ENCODE measurements at regions not wholly inside any gene's neighbourhood (a gene's known extent, or its start where the extent isn't known, plus 50 kb on each side); places are given as distances from the start of the nearest gene placed in this dataset.

DNA sequence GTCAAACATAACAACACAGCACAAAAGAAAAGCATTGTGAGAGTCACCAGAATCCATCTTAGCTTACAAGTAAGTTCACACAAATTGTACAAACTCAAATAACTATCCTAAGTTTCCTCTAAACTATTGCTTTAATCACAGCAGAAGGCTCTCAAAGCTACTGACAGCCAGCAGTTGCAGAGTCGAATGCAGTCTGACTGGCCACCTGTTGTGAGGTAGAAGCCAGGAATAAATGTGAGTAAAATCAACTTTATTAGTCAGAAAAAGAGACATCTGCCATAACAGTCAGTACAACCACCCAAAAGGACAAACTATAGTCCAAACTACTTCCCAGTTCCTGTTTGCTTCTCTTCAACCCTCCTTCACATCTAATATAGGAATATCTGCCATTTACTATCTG is 231.7 kb upstream of the USP15 start:
- Mint-ChIP-seq H3K27ac (no peak overlapping the region), H3K4me1 (ENCODE audit: low read depth) (no peaks in the 10 kb centered on the region), H3K36me3 (ENCODE audit: low read depth) (no peaks in the 10 kb centered on the region), H3K27me3 (peaks cover 12% of the 10 kb centered on the region), H3K9me3 (peaks cover 4% of the 10 kb centered on the region), H3K4me3 (no peak overlapping the region)
- Histone ChIP-seq H3K27ac (ENCODE audit: low read depth in 1 of 2, low read length in 2 of 2) (no peak overlapping the region), H3K36me3 (ENCODE audit: insufficient read depth, low read length) (no peaks in the 10 kb centered on the region), H3K4me1 (ENCODE audit: insufficient read depth, low read length) (no peaks in the 10 kb centered on the region), H3K4me3 (ENCODE audit: low read length) (no peak overlapping the region), H3K27me3 (ENCODE audit: control insufficient read depth in 1 of 2, insufficient read depth in 2 of 2, low read length in 2 of 2) (no peaks in the 10 kb centered on the region), H3K9me3 (ENCODE audit: control insufficient read depth in 1 of 2, insufficient read depth in 1 of 2, low read length in 2 of 2) (no peaks in the 10 kb centered on the region)
- ATAC-seq (ENCODE audit: poor library complexity) (no peak), DNase-seq (no peak)
- intact Hi-C loops (cut with DNase I, micrococcal nuclease), result no loop called here
- TF ChIP-seq, protein P1, sequence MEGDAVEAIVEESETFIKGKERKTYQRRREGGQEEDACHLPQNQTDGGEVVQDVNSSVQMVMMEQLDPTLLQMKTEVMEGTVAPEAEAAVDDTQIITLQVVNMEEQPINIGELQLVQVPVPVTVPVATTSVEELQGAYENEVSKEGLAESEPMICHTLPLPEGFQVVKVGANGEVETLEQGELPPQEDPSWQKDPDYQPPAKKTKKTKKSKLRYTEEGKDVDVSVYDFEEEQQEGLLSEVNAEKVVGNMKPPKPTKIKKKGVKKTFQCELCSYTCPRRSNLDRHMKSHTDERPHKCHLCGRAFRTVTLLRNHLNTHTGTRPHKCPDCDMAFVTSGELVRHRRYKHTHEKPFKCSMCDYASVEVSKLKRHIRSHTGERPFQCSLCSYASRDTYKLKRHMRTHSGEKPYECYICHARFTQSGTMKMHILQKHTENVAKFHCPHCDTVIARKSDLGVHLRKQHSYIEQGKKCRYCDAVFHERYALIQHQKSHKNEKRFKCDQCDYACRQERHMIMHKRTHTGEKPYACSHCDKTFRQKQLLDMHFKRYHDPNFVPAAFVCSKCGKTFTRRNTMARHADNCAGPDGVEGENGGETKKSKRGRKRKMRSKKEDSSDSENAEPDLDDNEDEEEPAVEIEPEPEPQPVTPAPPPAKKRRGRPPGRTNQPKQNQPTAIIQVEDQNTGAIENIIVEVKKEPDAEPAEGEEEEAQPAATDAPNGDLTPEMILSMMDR (IDR thresholded peaks at IDR 0.05), result no peak
- POLR2A ChIA-PET, result no interaction called here
- CTCF ChIA-PET, result no interaction called here

DNA sequence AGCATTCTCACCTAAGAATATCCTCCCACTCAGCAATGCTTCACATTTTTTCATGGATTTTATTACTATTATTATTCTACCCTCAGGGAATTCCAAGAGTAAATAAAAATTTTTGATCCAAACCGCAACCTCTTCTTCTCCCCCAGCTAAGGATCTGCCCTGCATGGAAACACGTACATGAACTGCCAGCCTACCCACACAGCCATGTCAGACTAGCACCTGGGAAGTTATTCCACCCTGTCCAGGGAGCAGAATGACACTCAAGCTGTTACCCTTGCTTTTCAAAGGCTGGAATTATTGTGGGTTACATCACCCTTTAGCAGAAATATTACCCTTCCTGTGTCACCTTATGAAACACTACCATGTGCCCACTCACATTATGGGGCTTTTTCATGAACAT is 227.3 kb upstream of the USP15 start:
- TF ChIP-seq, protein P1 (IDR thresholded peaks at IDR 0.05), result no peak
- CTCF ChIA-PET, result no interaction called here
- ATAC-seq (ENCODE audit: poor library complexity) (no peak), DNase-seq (no peak)
- no peaks in the 10 kb centered on the region for H3K9me3 Mint-ChIP-seq
- Histone ChIP-seq H3K27ac (ENCODE audit: low read depth in 1 of 2, low read length in 2 of 2) (no peak overlapping the region), H3K4me1 (ENCODE audit: insufficient read depth, low read length) (no peaks in the 10 kb centered on the region), H3K9me3 (ENCODE audit: control insufficient read depth in 1 of 2, insufficient read depth in 1 of 2, low read length in 2 of 2) (no peaks in the 10 kb centered on the region), H3K36me3 (ENCODE audit: insufficient read depth, low read length) (no peaks in the 10 kb centered on the region), H3K27me3 (ENCODE audit: control insufficient read depth in 1 of 2, insufficient read depth in 2 of 2, low read length in 2 of 2) (no peaks in the 10 kb centered on the region), H3K4me3 (ENCODE audit: low read length) (no peak overlapping the region)
- peaks cover 3% of the 10 kb centered on the region for H3K27me3 Mint-ChIP-seq
- no peaks in the 10 kb centered on the region for H3K36me3 Mint-ChIP-seq (ENCODE audit: low read depth)
- intact Hi-C loops (cut with DNase I, micrococcal nuclease), result no loop called here
- no peak overlapping the region for H3K27ac Mint-ChIP-seq
- H3K4me3 Mint-ChIP-seq, result no peak overlapping the region
- POLR2A ChIA-PET, result no interaction called here
- H3K4me1 Mint-ChIP-seq (ENCODE audit: low read depth), result no peaks in the 10 kb centered on the region

DNA sequence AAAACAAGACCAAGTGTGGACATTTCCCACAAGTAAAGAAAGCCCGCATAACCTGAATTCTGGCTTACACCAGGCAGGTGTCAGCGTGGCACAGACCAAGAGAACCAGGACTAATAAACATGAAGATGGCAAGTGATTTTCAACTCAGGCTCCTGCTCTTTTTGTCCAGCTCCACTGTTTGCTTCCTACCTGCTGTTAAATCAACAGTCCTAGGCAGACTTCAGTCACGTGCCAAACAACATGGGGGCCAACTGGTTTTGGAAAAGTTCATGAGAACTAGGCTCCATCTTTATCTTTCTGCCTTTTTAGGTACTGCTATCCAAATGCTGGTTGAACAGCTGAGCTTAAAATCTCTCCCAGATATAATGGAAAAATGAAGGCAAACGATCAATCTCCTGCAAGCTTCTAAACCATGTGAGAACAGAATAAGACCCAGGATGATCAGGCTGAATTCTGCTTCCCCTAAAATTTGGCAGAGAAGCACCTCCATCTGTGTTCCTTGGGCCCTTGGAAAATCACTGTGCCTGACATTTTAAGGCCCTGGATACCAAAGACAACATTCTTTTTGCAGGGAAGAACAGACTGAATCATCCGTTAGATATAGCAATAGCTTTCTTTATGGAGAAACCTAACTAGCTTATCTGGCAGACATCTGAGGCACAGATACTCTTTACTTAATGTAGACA is 215.6 kb upstream of the USP15 start:
- DNase-seq (no peak), ATAC-seq (ENCODE audit: poor library complexity) (no peak)
- H3K4me1 Mint-ChIP-seq (ENCODE audit: low read depth), result no peaks in the 10 kb centered on the region
- H3K27ac Mint-ChIP-seq, result no peak overlapping the region
- ChIA-PET CTCF (no interaction called here), POLR2A (no interaction called here)
- H3K27me3 Mint-ChIP-seq, result no peaks in the 10 kb centered on the region
- intact Hi-C loops (cut with DNase I, micrococcal nuclease), result no loop called here
- no peaks in the 10 kb centered on the region for H3K4me1 ChIP-seq (ENCODE audit: insufficient read depth, low read length)
- no peaks in the 10 kb centered on the region for H3K9me3 ChIP-seq (ENCODE audit: control insufficient read depth in 1 of 2, insufficient read depth in 1 of 2, low read length in 2 of 2)
- no peak overlapping the region for H3K27ac ChIP-seq (ENCODE audit: low read depth in 1 of 2, low read length in 2 of 2)
- H3K4me3 Mint-ChIP-seq, result no peak overlapping the region
- no peaks in the 10 kb centered on the region for H3K36me3 ChIP-seq (ENCODE audit: insufficient read depth, low read length)
- no peaks in the 10 kb centered on the region for H3K9me3 Mint-ChIP-seq
- no peaks in the 10 kb centered on the region for H3K36me3 Mint-ChIP-seq (ENCODE audit: low read depth)
- no peak overlapping the region for H3K4me3 ChIP-seq (ENCODE audit: low read length)
- TF ChIP-seq, protein P1 (IDR thresholded peaks at IDR 0.05), result no peak
- no peaks in the 10 kb centered on the region for H3K27me3 ChIP-seq (ENCODE audit: control insufficient read depth in 1 of 2, insufficient read depth in 2 of 2, low read length in 2 of 2)
